Fibroblast of the aortic adventitia (primary cell): ENCODE measurements at regions not wholly inside any gene's neighbourhood (a gene's known extent, or its start where the extent isn't known, plus 50 kb on each side); places are given as distances from the start of the nearest gene placed in this dataset.
A peak's percentile ranks its signal among the peaks of the same experiment; 100 is the strongest.

Source experiments
- DNase-seq: peaks from one replicate; pipeline ENCODE4 v3.0.0-alpha.2; 2010; ENCODE audit warnings: low read depth
- H3K4me3 ChIP-seq: 2 replicates; pipeline ENCODE4 v1.5.1; 2011; ENCODE audit warnings: low read depth, mild to moderate bottlenecking, control low read depth, low read length, moderate library complexity
- TF ChIP-seq, protein P1 (sequence below): IDR thresholded peaks from 2 replicates; pipeline ENCODE4 v1.5.1; 2011; ENCODE audit warnings: mild to moderate bottlenecking, low read length, control low read depth, inconsistent platforms; ENCODE audit not compliant: insufficient read depth

- TF ChIP-seq, protein P1, sequence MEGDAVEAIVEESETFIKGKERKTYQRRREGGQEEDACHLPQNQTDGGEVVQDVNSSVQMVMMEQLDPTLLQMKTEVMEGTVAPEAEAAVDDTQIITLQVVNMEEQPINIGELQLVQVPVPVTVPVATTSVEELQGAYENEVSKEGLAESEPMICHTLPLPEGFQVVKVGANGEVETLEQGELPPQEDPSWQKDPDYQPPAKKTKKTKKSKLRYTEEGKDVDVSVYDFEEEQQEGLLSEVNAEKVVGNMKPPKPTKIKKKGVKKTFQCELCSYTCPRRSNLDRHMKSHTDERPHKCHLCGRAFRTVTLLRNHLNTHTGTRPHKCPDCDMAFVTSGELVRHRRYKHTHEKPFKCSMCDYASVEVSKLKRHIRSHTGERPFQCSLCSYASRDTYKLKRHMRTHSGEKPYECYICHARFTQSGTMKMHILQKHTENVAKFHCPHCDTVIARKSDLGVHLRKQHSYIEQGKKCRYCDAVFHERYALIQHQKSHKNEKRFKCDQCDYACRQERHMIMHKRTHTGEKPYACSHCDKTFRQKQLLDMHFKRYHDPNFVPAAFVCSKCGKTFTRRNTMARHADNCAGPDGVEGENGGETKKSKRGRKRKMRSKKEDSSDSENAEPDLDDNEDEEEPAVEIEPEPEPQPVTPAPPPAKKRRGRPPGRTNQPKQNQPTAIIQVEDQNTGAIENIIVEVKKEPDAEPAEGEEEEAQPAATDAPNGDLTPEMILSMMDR = no peak
- DNase-seq = peak; percentile 15
- no peak overlapping the region for H3K4me3 ChIP-seq
These were observed 382.1 kb downstream of the MN1 start for GRCh38 chr22:27419473-27419872.

GRCh38 chr22:27420195-27420816 is 381.2 kb downstream of the MN1 start:
- peak; percentile 80 for DNase-seq
- no peak overlapping the region for H3K4me3 ChIP-seq
- TF ChIP-seq, protein P1 = no peak

- peak overlapping the region; percentile 48 for H3K4me3 ChIP-seq
- TF ChIP-seq, protein P1 = no peak
- DNase-seq = peak; percentile 99
These were observed 380.7 kb downstream of the MN1 start for GRCh38 chr22:27420817-27421361.

GRCh38 chr22:27422442-27422841 is 379.1 kb downstream of the MN1 start:
- no peak overlapping the region for H3K4me3 ChIP-seq
- peak; percentile 22 for DNase-seq
- TF ChIP-seq, protein P1 = no peak

DNA sequence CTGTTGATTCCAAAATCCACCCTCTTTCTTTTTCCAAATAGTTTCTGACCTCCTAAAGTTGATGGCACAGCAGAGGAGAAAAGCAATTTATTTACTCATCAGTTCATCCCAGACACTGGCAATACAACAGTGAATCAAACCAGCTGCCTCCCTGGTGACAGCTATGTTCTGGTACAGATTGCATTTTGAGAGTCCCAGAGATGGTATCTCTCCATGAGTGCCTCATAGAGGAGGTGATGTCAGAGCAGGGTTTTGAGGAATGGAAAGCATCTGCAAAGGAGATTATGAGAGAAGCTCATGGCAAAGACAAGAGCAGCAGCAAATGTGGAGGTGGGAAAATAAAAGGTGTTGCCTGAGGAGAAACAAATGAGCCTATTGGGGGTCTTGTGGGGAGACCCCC is 377.2 kb downstream of the MN1 start:
- DNase-seq = peak; percentile 30
- H3K4me3 ChIP-seq = no peak overlapping the region
- TF ChIP-seq, protein P1 = no peak

GRCh38 chr22:27429476-27429875 is 372.1 kb downstream of the MN1 start:
- H3K4me3 ChIP-seq = no peak overlapping the region
- DNase-seq = no peak
- TF ChIP-seq, protein P1 = no peak

GRCh38 chr22:27431081-27431480 is 370.5 kb downstream of the MN1 start:
- no peak for DNase-seq
- no peak overlapping the region for H3K4me3 ChIP-seq
- TF ChIP-seq, protein P1 = no peak
